H1 (cell line): ENCODE measurements at regions not wholly inside any gene's neighbourhood (a gene's known extent, or its start where the extent isn't known, plus 50 kb on each side); places are given as distances from the start of the nearest gene placed in this dataset.
A peak's percentile ranks its signal among the peaks of the same experiment; 100 is the strongest.

Experiments
- CTCF ChIA-PET: fragments of 300-600 bp; sonication (Branson Sonifier 250); formaldehyde crosslinking; loops from one replicate; lab custom pipeline; 2021; ENCODE audit not compliant: partially characterized antibody; lab: Charles Lee
- POLR2A ChIA-PET: fragments of 300-600 bp; sonication (Branson Sonifier 250); formaldehyde crosslinking; loops from one replicate; lab custom pipeline; 2021; ENCODE audit warnings: inconsistent platforms; ENCODE audit not compliant: partially characterized antibody; lab: Charles Lee
- DNase-seq, 2 experiments: peaks; one replicate each; pipeline versions ENCODE4 v3.0.0 to v3.0.0-alpha.2; 2010 to 2022; ENCODE audit warnings: low spot score in 2 of 2, low read depth in 1 of 2, mixed read lengths in 1 of 2
- FAIRE-seq: peaks from 2 replicates; lab custom pipeline; 2011; peaks lifted over from hg19 to GRCh38; lab: Jason Lieb, UNC
- H2AFZ ChIP-seq: 2 replicates; pipeline ENCODE4 v1.8.1; 2012; ENCODE audit warnings: low read length, inconsistent platforms
- H2AK5ac ChIP-seq: 2 replicates; pipeline ENCODE4 v1.6.1; 2013; ENCODE audit warnings: low read depth, low read length
- H2BK120ac ChIP-seq: replicated peaks from 2 replicates; pipeline ENCODE3; 2013; ENCODE audit warnings: low read depth, low read length, inconsistent platforms
- H2BK12ac ChIP-seq: 2 replicates; pipeline ENCODE4 v1.6.1; 2013; ENCODE audit warnings: low read depth, low read length
- H2BK15ac ChIP-seq: 2 replicates; pipeline ENCODE4 v1.6.1; 2013; ENCODE audit warnings: low read length
- H2BK20ac ChIP-seq: 2 replicates; pipeline ENCODE4 v1.6.1; 2013; ENCODE audit warnings: low read length
- H2BK5ac ChIP-seq: 2 replicates; pipeline ENCODE4 v1.6.1; 2013; ENCODE audit warnings: low read depth, low read length
- H3K14ac ChIP-seq: 2 replicates; pipeline ENCODE4 v1.6.1; 2013; ENCODE audit warnings: inconsistent platforms; ENCODE audit not compliant: insufficient read length
- H3K18ac ChIP-seq: 2 replicates; pipeline ENCODE4 v1.6.1; 2013; ENCODE audit warnings: low read length; ENCODE audit errors: extremely low read depth
- H3K23ac ChIP-seq: 2 replicates; pipeline ENCODE4 v1.6.1; 2013; ENCODE audit warnings: inconsistent platforms; ENCODE audit not compliant: insufficient read length
- H3K23me2 ChIP-seq: 2 replicates; pipeline ENCODE4 v1.6.1; 2013; ENCODE audit warnings: low read depth, low read length
- H3K27ac ChIP-seq: 2 replicates; pipeline ENCODE4 v1.6.1; 2011; ENCODE audit warnings: low read depth, low read length, inconsistent platforms
- H3K27me3 ChIP-seq, 4 experiments: replicated peaks in 1 of 4; 1 replicate in 1 of 4; 2 replicates in 3 of 4; pipeline versions ENCODE4 v1.6.1 to v1.8.1; 2011 to 2013; ENCODE audit warnings: low read length in 3 of 4, mild to moderate bottlenecking in 3 of 4, inconsistent platforms in 2 of 4, mixed read lengths in 2 of 4, moderate library complexity in 1 of 4; ENCODE audit not compliant: control insufficient read depth in 3 of 4, insufficient read depth in 3 of 4; ENCODE audit errors: extremely low read depth in 1 of 4
- H3K36me3 ChIP-seq, 4 experiments: 2 replicates each; pipeline versions ENCODE4 v1.6.1 to v1.8.1; 2011 to 2013; ENCODE audit warnings: mild to moderate bottlenecking in 4 of 4, low read length in 3 of 4, moderate library complexity in 2 of 4, control low read depth in 1 of 4, inconsistent platforms in 1 of 4; ENCODE audit not compliant: insufficient read depth in 4 of 4, control insufficient read depth in 2 of 4
- H3K4ac ChIP-seq: replicated peaks from 2 replicates; pipeline ENCODE3; 2013; ENCODE audit warnings: low read length, low read depth, mixed read lengths, inconsistent platforms; ENCODE audit not compliant: insufficient read length
- H3K4me1 ChIP-seq, 4 experiments: replicated peaks in 1 of 4; 1 replicate in 1 of 4; 2 replicates in 3 of 4; pipeline versions ENCODE4 v1.6.1 to v1.8.1; 2011 to 2013; ENCODE audit warnings: low read length in 3 of 4, inconsistent platforms in 2 of 4, mixed read lengths in 1 of 4; ENCODE audit not compliant: insufficient read depth in 4 of 4, control insufficient read depth in 3 of 4
- H3K4me2 ChIP-seq, 2 experiments: 2 replicates each; pipeline versions ENCODE4 v1.6.1 to v1.8.1; 2011 to 2013; ENCODE audit warnings: low read depth in 2 of 2, low read length in 2 of 2, control low read depth in 1 of 2, inconsistent platforms in 1 of 2, mild to moderate bottlenecking in 1 of 2; ENCODE audit not compliant: insufficient read depth in 1 of 2
- H3K4me3 ChIP-seq, 4 experiments: fragments of 200-600, 300-600 bp in 1 of 4; sonication (generic), shearing (Covaris generic), sonication (Bioruptor Twin) in 1 of 4; 2 replicates each; pipeline versions ENCODE4 v1.5.1 to v1.8.1; 2011 to 2016; ENCODE audit warnings: low read length in 4 of 4, low read depth in 3 of 4, control low read depth in 2 of 4, inconsistent platforms in 2 of 4, mild to moderate bottlenecking in 2 of 4, mixed read lengths in 1 of 4, moderate library complexity in 1 of 4; ENCODE audit not compliant: insufficient read depth in 2 of 4; ENCODE audit errors: extremely low read depth in 1 of 4
- H3K56ac ChIP-seq: replicated peaks from 2 replicates; pipeline ENCODE3; 2013; ENCODE audit warnings: low read depth, mild to moderate bottlenecking, mixed read lengths, low read length, inconsistent platforms; ENCODE audit not compliant: insufficient read length
- H3K79me1 ChIP-seq: 2 replicates; pipeline ENCODE4 v1.6.1; 2013; ENCODE audit warnings: low read depth, low read length, control low read depth
- H3K79me2 ChIP-seq, 2 experiments: 2 replicates each; pipeline versions ENCODE4 v1.6.1 to v1.8.1; 2012 to 2013; ENCODE audit warnings: low read length in 2 of 2, mild to moderate bottlenecking in 2 of 2, inconsistent platforms in 1 of 2; ENCODE audit not compliant: insufficient read depth in 2 of 2, control insufficient read depth in 1 of 2
- H3K9ac ChIP-seq, 4 experiments: replicated peaks in 1 of 4; 1 replicate in 1 of 4; 2 replicates in 3 of 4; pipeline versions ENCODE4 v1.6.1 to v1.8.1; 2011 to 2013; ENCODE audit warnings: low read depth in 3 of 4, low read length in 3 of 4, control low read depth in 2 of 4, mild to moderate bottlenecking in 2 of 4, moderate library complexity in 2 of 4, inconsistent platforms in 1 of 4; ENCODE audit errors: extremely low read depth in 1 of 4
- H3K9me3 ChIP-seq, 2 experiments: 2 replicates each; pipeline versions ENCODE4 v1.6.1 to v1.8.1; 2012 to 2013; ENCODE audit warnings: mild to moderate bottlenecking in 2 of 2, moderate library complexity in 2 of 2, control low read depth in 1 of 2, inconsistent platforms in 1 of 2, low read depth in 1 of 2, low read length in 1 of 2, mixed read lengths in 1 of 2; ENCODE audit not compliant: insufficient read depth in 2 of 2
- H4K20me1 ChIP-seq, 2 experiments: replicated peaks in 1 of 2; 2 replicates each; pipeline versions ENCODE3 to v1.8.1; 2011 to 2013; ENCODE audit warnings: inconsistent platforms in 2 of 2, low read length in 2 of 2, mild to moderate bottlenecking in 1 of 2; ENCODE audit not compliant: insufficient read depth in 2 of 2, control insufficient read depth in 1 of 2
- H4K5ac ChIP-seq: 2 replicates; pipeline ENCODE4 v1.6.1; 2013; ENCODE audit warnings: low read length, low read depth, mixed read lengths, inconsistent platforms; ENCODE audit not compliant: insufficient read length
- H4K8ac ChIP-seq: 2 replicates; pipeline ENCODE4 v1.8.0; 2013; ENCODE audit warnings: mild to moderate bottlenecking, moderate library complexity, low read length, inconsistent platforms; ENCODE audit not compliant: insufficient read depth; ENCODE audit errors: extremely low read depth
- H4K91ac ChIP-seq: replicated peaks from 2 replicates; pipeline ENCODE3; 2013; ENCODE audit warnings: low read length, mixed read lengths, inconsistent platforms; ENCODE audit not compliant: insufficient read length
- ASH2L ChIP-seq: fragments of 200-600, 300-600 bp; sonication (generic); IDR thresholded peaks from one replicate; pipeline ENCODE4 v1.7.1; 2017; ENCODE audit warnings: low read length
- ATF3 ChIP-seq: IDR thresholded peaks from 2 replicates; pipeline ENCODE4 v1.6.1; 2011; ENCODE audit warnings: low read depth, mild to moderate bottlenecking, low read length; ENCODE audit not compliant: insufficient read depth
- CBX5 ChIP-seq: fragments of 300-800, 300-1000 bp; sonication (generic); IDR thresholded peaks from 2 replicates; pipeline ENCODE4 v1.7.1; 2016; ENCODE audit warnings: antibody characterized with exemption, low read length, low read depth
- HDAC6 ChIP-seq: IDR thresholded peaks from one replicate; pipeline ENCODE4 v1.7.1; 2012; ENCODE audit warnings: low read depth, mild to moderate bottlenecking, inconsistent platforms, low read length, moderate library complexity
- KDM5A ChIP-seq: fragments of 200-600 bp; IDR thresholded peaks from 2 replicates; pipeline ENCODE4 v1.7.1; 2012; ENCODE audit warnings: mild to moderate bottlenecking, low read length, inconsistent platforms, mixed read lengths
- POLR2A ChIP-seq, 2 experiments: IDR thresholded peaks; 1 replicate in 1 of 2; 2 replicates in 1 of 2; pipeline ENCODE4 v1.6.1; 2011; ENCODE audit warnings: low read depth in 2 of 2, low read length in 2 of 2, mild to moderate bottlenecking in 2 of 2; ENCODE audit errors: control extremely low read depth in 1 of 2
- RBBP5 ChIP-seq: IDR thresholded peaks from 2 replicates; pipeline ENCODE4 v1.7.1; 2012; ENCODE audit warnings: low read depth, mild to moderate bottlenecking, inconsistent platforms, low read length, moderate library complexity, borderline replicate concordance
- SIRT6 ChIP-seq: IDR thresholded peaks from one replicate; pipeline ENCODE4 v1.7.1; 2012; ENCODE audit warnings: low read length, inconsistent platforms
- SP1 ChIP-seq: IDR thresholded peaks from 2 replicates; pipeline ENCODE4 v1.6.1; 2011; ENCODE audit warnings: low read depth, low read length
- SP4 ChIP-seq: IDR thresholded peaks from 2 replicates; pipeline ENCODE4 v1.6.1; 2012; ENCODE audit warnings: low read length, inconsistent platforms
- ZNF274 ChIP-seq: IDR thresholded peaks from 2 replicates; pipeline ENCODE4 v1.7.0; 2012; ENCODE audit warnings: low read length, borderline replicate concordance; ENCODE audit errors: extremely low read depth
- WGBS, 2 experiments: shearing (Covaris generic) in 1 of 2; methylation state at CpG; one replicate each; pipeline versions ENCODE4 v1.1.6 to v1.1.7; 2013 to 2015; ENCODE audit warnings: low lambda C conversion rate in 2 of 2, mixed read lengths in 2 of 2, inconsistent platforms in 1 of 2, low coverage in 1 of 2, missing lambda C conversion rate in 1 of 2; ENCODE audit not compliant: insufficient replicate concordance in 2 of 2, insufficient coverage in 1 of 2, insufficient read length in 1 of 2; ENCODE audit errors: extremely low coverage in 1 of 2, missing lambda C conversion rate in 1 of 2; 5-methylcytosine and 5-hydroxymethylcytosine counted together

DNA sequence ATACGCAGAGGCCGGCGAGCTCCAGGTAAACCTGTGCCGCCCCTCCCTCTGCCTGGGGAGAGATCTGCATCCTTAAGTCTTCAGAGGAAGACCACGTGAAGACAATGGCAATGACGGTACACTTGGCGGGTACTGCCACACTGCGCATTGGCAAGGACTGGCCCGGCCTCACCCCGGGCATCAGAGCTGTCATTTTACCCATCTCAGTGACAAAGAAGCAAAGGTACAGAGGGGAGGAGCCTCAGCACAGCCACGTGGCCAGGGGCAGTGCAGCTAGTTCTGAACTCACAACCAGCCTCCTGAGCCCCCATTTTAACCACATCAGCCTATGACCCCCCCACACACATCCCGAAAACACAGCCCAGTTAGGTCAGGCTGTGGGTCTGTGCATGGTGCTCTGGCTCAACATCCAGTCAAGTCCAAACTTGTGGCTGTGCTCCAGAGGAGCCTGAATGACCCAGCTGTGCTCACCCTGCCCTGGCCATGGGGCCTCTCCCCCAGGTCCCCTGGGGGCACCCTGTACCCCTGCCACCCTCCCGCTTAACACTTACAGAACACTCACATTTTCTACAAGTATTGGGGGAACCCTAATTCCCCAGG lies 80.6 kb downstream of the C16orf95 start:
- no peaks in the 10 kb centered on the region for H3K79me2 ChIP-seq
- H4K20me1 ChIP-seq, result no peaks in the 10 kb centered on the region
- H3K4me2 ChIP-seq, result no peak overlapping the region
- H3K9ac ChIP-seq, result no peak overlapping the region
- no peaks in the 10 kb centered on the region for H3K27me3 ChIP-seq
- CTCF ChIA-PET, result interaction anchor here (0.7 to 1.8 kb wide), 9 partner anchors 9 to 672 kb away, joined by 3 to 9 read pairs (median 4); no protein-coding TSS in a partner anchor
- H3K23ac ChIP-seq, result no peak overlapping the region
- POLR2A ChIA-PET, result interaction anchor here (1.2 kb wide), 1 partner anchor 8 kb away, joined by 3 read pairs; no protein-coding TSS in a partner anchor
- H2BK20ac ChIP-seq, result no peak overlapping the region
- DNase-seq (no peak), FAIRE-seq (no peak)
- peaks cover 0 to 4% (median 1%) of the 10 kb centered on the region in 4 experiments; a peak in 1 of 7 replicates for H3K4me1 ChIP-seq
- no peak overlapping the region for H3K18ac ChIP-seq
- H2BK5ac ChIP-seq, result no peak overlapping the region
- no peaks in the 10 kb centered on the region for H3K79me1 ChIP-seq
- H2AK5ac ChIP-seq, result no peak overlapping the region
- no peak overlapping the region for H4K5ac ChIP-seq
- H3K14ac ChIP-seq, result no peak overlapping the region
- no peak overlapping the region for H3K4me3 ChIP-seq
- no peak overlapping the region for H3K27ac ChIP-seq
- H2BK15ac ChIP-seq, result no peak overlapping the region
- no peak for TF ChIP-seq SP1
- TF ChIP-seq CBX5, result no peak
- no peak for TF ChIP-seq KDM5A
- no peak for TF ChIP-seq ZNF274
- TF ChIP-seq ATF3, result no peak
- TF ChIP-seq POLR2A (IDR thresholded peaks at IDR 0.05; ENCODE audit: control extremely low read depth in 1 of 2, low read depth in 2 of 2, low read length in 2 of 2), result no peak
- TF ChIP-seq SIRT6, result no peak
- no peak for TF ChIP-seq ASH2L
- no peak for TF ChIP-seq SP4
- TF ChIP-seq HDAC6, result no peak
- no peak for TF ChIP-seq RBBP5
- 94% methylated on average over 13 of the region's 13 CpGs; no CpG with 5 or more reads in 1 of the 2 experiments for WGBS, 2 experiments
- no peak overlapping the region for H3K4ac ChIP-seq
- no peak overlapping the region for H4K91ac ChIP-seq
- H3K56ac ChIP-seq, result no peak overlapping the region
- H2BK12ac ChIP-seq, result no peak overlapping the region; the same call in 1 of the 2 replicates
- H4K8ac ChIP-seq, result peak overlapping the region; percentile 29; the same call in 1 of the 2 replicates
- H3K36me3 ChIP-seq, result no peaks in the 10 kb centered on the region; a peak in 1 of 8 replicates
- no peak overlapping the region for H2BK120ac ChIP-seq
- peaks cover 0 to 2% of the 10 kb centered on the region in 2 experiments; a peak in 1 of 4 replicates for H3K9me3 ChIP-seq
- H2AFZ ChIP-seq, result no peak overlapping the region
- no peaks in the 10 kb centered on the region for H3K23me2 ChIP-seq
